B cell (primary cell): ENCODE measurements at regions not wholly inside any gene's neighbourhood (a gene's known extent, or its start where the extent isn't known, plus 50 kb on each side); places are given as distances from the start of the nearest gene placed in this dataset.

Experiments used
- ATAC-seq: fragments of 200-7000 bp; cut with Tn5 transposase; one replicate; pipeline ENCODE4 v1.10.0; 2021; ENCODE audit warnings: low read depth, mild to moderate bottlenecking, moderate number of reproducible peaks, moderate library complexity
- CTCF ChIA-PET: fragments of 350-600 bp; sonication (Branson Sonifier 250); formaldehyde crosslinking; loops from one replicate; lab custom pipeline; 2021; ENCODE audit warnings: antibody characterized with exemption, inconsistent platforms; lab: Charles Lee
- POLR2A ChIA-PET: fragments of 350-600 bp; sonication (Branson Sonifier 250); formaldehyde crosslinking; loops from one replicate; lab custom pipeline; 2021; ENCODE audit warnings: antibody characterized with exemption; lab: Charles Lee
- DNase-seq: peaks from one replicate; pipeline ENCODE4 v3.0.0; 2013
- H2AFZ ChIP-seq: 2 replicates; pipeline ENCODE4 v1.6.1; 2012; ENCODE audit warnings: mild to moderate bottlenecking, low read depth, low read length; ENCODE audit not compliant: insufficient read depth, poor library complexity, severe bottlenecking
- H3K27ac ChIP-seq, 2 donors: 1 replicate in 1 of 2; 2 replicates in 1 of 2; pipeline ENCODE4 v1.5.1; 2012 to 2013; ENCODE audit warnings: low read length in 2 of 2, mild to moderate bottlenecking in 2 of 2, moderate library complexity in 1 of 2
- H3K27me3 ChIP-seq, 4 experiments: fragments of 200-600 bp in 1 of 4; sonication (generic) in 1 of 4; replicated peaks in 1 of 4; 1 replicate in 2 of 4; 2 replicates in 2 of 4; pipeline versions ENCODE4 v1.6.1 to v1.7.0; 2013 to 2016; ENCODE audit warnings: low read length in 3 of 4, mild to moderate bottlenecking in 2 of 4, mixed read lengths in 1 of 4, moderate library complexity in 1 of 4; ENCODE audit not compliant: insufficient read depth in 4 of 4, control insufficient read depth in 3 of 4; ENCODE audit errors: control extremely low read depth in 1 of 4
- H3K36me3 ChIP-seq, 2 experiments: replicated peaks in 1 of 2; 1 replicate in 1 of 2; 2 replicates in 1 of 2; pipeline versions ENCODE4 v1.6.1 to v1.7.1; 2013; ENCODE audit warnings: low read length in 1 of 2; ENCODE audit not compliant: insufficient read depth in 2 of 2, control insufficient read depth in 1 of 2; ENCODE audit errors: control extremely low read depth in 1 of 2, extremely low read depth in 1 of 2
- H3K4me1 ChIP-seq, 2 donors: fragments of 200-600 bp in 1 of 2; sonication (generic) in 1 of 2; 1 replicate in 1 of 2; 2 replicates in 1 of 2; pipeline versions ENCODE4 v1.5.1 to v1.6.1; 2013 to 2017; ENCODE audit warnings: low read length in 2 of 2; ENCODE audit not compliant: control insufficient read depth in 2 of 2, insufficient read depth in 2 of 2
- H3K4me2 ChIP-seq: replicated peaks from 2 replicates; pipeline ENCODE3; 2012; ENCODE audit warnings: mild to moderate bottlenecking, low read depth, low read length; ENCODE audit not compliant: poor library complexity, severe bottlenecking
- H3K4me3 ChIP-seq, 5 experiments: fragments of 200-600 bp in 1 of 5; sonication (generic) in 1 of 5; 1 replicate in 3 of 5; 2 replicates in 2 of 5; pipeline versions ENCODE4 v1.5.1 to v1.7.0; 2011 to 2016; ENCODE audit warnings: low read length in 4 of 5, mild to moderate bottlenecking in 4 of 5, low read depth in 2 of 5, control low read depth in 1 of 5, moderate library complexity in 1 of 5; ENCODE audit not compliant: insufficient read depth in 1 of 5; ENCODE audit errors: control extremely low read depth in 1 of 5, extremely low read depth in 1 of 5
- H3K79me2 ChIP-seq: fragments of 200-600 bp; sonication (generic); one replicate; pipeline ENCODE4 v1.6.0; 2016; ENCODE audit warnings: low read length; ENCODE audit not compliant: control insufficient read depth, insufficient read depth
- H3K9ac ChIP-seq: fragments of 200-600 bp; sonication (generic); 2 replicates; pipeline ENCODE4 v1.6.1; 2017; ENCODE audit warnings: mild to moderate bottlenecking, low read length, moderate library complexity
- H3K9me3 ChIP-seq, 3 donors: one replicate each; pipeline versions ENCODE4 v1.6.1 to v1.7.1; 2013; ENCODE audit warnings: low read length in 2 of 3; ENCODE audit not compliant: control insufficient read depth in 2 of 3, insufficient read depth in 1 of 3; ENCODE audit errors: control extremely low read depth in 1 of 3
- H4K20me1 ChIP-seq: 2 replicates; pipeline ENCODE4 v1.6.0; 2012; ENCODE audit warnings: mild to moderate bottlenecking, low read length; ENCODE audit not compliant: insufficient read depth, control insufficient read depth, poor library complexity, severe bottlenecking
- H3K27ac Mint-ChIP-seq: one replicate; pipeline ENCODE4 v1.8.0; 2021; ENCODE audit warnings: mixed read lengths
- H3K27me3 Mint-ChIP-seq: one replicate; pipeline ENCODE4 v1.8.0; 2021; ENCODE audit warnings: mixed read lengths
- H3K4me1 Mint-ChIP-seq: one replicate; pipeline ENCODE4 v1.8.0; 2021; ENCODE audit warnings: mixed read lengths
- H3K4me3 Mint-ChIP-seq: one replicate; pipeline ENCODE4 v1.8.0; 2021; ENCODE audit warnings: mixed read lengths
- H3K9me3 Mint-ChIP-seq: one replicate; pipeline ENCODE4 v1.8.0; 2022; ENCODE audit warnings: mixed read lengths; ENCODE audit not compliant: insufficient read depth
- CTCF ChIP-seq: fragments of 200-600 bp; IDR thresholded peaks from one replicate; pipeline ENCODE4 v1.8.0; 2022; ENCODE audit warnings: antibody characterized with exemption, mild to moderate bottlenecking
- EZH2 ChIP-seq: IDR thresholded peaks from 2 replicates; pipeline ENCODE4 v1.6.1; 2012; ENCODE audit warnings: borderline replicate concordance, low read depth, mild to moderate bottlenecking, moderate library complexity, low read length; ENCODE audit not compliant: insufficient read depth, poor library complexity, severe bottlenecking
- WGBS: methylation state at CpG from one replicate; pipeline ENCODE4 v1.1.5; 2013; ENCODE audit warnings: missing lambda C conversion rate; ENCODE audit not compliant: insufficient coverage; 5-methylcytosine and 5-hydroxymethylcytosine counted together
- intact Hi-C: fragments of 100-400 bp; cut with micrococcal nuclease; formaldehyde crosslinking; loops from one replicate; pipeline ENCODE4 v1.10.0; 2022

- no peaks in the 10 kb centered on the region for H3K9me3 ChIP-seq
- no peaks in the 10 kb centered on the region for H3K27me3 Mint-ChIP-seq
- CTCF ChIA-PET = no interaction called here
- H3K27me3 ChIP-seq = no peaks in the 10 kb centered on the region
- H3K9me3 Mint-ChIP-seq = peaks cover 4% of the 10 kb centered on the region
- H3K4me3 ChIP-seq = no peak overlapping the region
- POLR2A ChIA-PET = no interaction called here
- ATAC-seq = no peak
- no peak overlapping the region for H3K4me3 Mint-ChIP-seq
- no peaks in the 10 kb centered on the region for H3K4me1 Mint-ChIP-seq
- intact Hi-C loops = no loop called here
- no peaks in the 10 kb centered on the region for H4K20me1 ChIP-seq
- no peak overlapping the region for H2AFZ ChIP-seq
- H3K27ac Mint-ChIP-seq = no peak overlapping the region
- no peak overlapping the region for H3K4me2 ChIP-seq
- no peak for TF ChIP-seq CTCF
- TF ChIP-seq EZH2 = no peak
- DNase-seq = no peak
- no peak overlapping the region for H3K27ac ChIP-seq
- no peaks in the 10 kb centered on the region for H3K4me1 ChIP-seq
- no peaks in the 10 kb centered on the region for H3K79me2 ChIP-seq
- no CpG with 5 or more reads among the region's 1 CpG for WGBS
- no peak overlapping the region for H3K9ac ChIP-seq
- H3K36me3 ChIP-seq = no peaks in the 10 kb centered on the region
Observed at GRCh38 chr11:106463154-106463553, 385.7 kb downstream of the AASDHPPT start.

GRCh38 chr11:106463796-106464201 lies 386.3 kb downstream of the AASDHPPT start:
- no peaks in the 10 kb centered on the region for H3K4me1 Mint-ChIP-seq
- H3K27ac ChIP-seq = no peak overlapping the region
- H4K20me1 ChIP-seq = no peaks in the 10 kb centered on the region
- CTCF ChIA-PET = no interaction called here
- H3K9me3 ChIP-seq = no peaks in the 10 kb centered on the region
- no peak for ATAC-seq
- no peak overlapping the region for H3K9ac ChIP-seq
- H3K4me1 ChIP-seq = no peaks in the 10 kb centered on the region
- TF ChIP-seq CTCF (no peak), EZH2 (no peak)
- no peak overlapping the region for H2AFZ ChIP-seq
- no peaks in the 10 kb centered on the region for H3K36me3 ChIP-seq
- no peaks in the 10 kb centered on the region for H3K27me3 Mint-ChIP-seq
- peaks cover 4% of the 10 kb centered on the region for H3K9me3 Mint-ChIP-seq
- intact Hi-C loops = no loop called here
- H3K27ac Mint-ChIP-seq = no peak overlapping the region
- H3K27me3 ChIP-seq = no peaks in the 10 kb centered on the region
- 70% methylated on average over 2 of the region's 4 CpGs for WGBS
- no peak overlapping the region for H3K4me3 ChIP-seq
- H3K79me2 ChIP-seq = no peaks in the 10 kb centered on the region
- POLR2A ChIA-PET = no interaction called here
- no peak overlapping the region for H3K4me2 ChIP-seq
- DNase-seq = no peak
- no peak overlapping the region for H3K4me3 Mint-ChIP-seq
